ENCODE measurements at regions not wholly inside any gene's neighbourhood (a gene's known extent, or its start where the extent isn't known, plus 50 kb on each side); places are given as distances from the start of the nearest gene placed in this dataset.

- no peak for DNase-seq (ENCODE audit: low read depth, low spot score)
Observed at GRCh38 chr4:181470306-181470705, 772.9 kb upstream of the TENM3 start.

- no peak for DNase-seq (ENCODE audit: low read depth, low spot score)
Observed at GRCh38 chr4:181475359-181475758, 767.8 kb upstream of the TENM3 start.

GRCh38 chr4:181475781-181476507, 767.3 kb upstream of the TENM3 start:
- peak; percentile 12 for DNase-seq (ENCODE audit: low read depth, low spot score)

GRCh38 chr4:181476508-181476890, 766.7 kb upstream of the TENM3 start:
- no peak for DNase-seq (ENCODE audit: low read depth, low spot score)

GRCh38 chr4:181477591-181477990, 765.6 kb upstream of the TENM3 start:
- no peak for DNase-seq (ENCODE audit: low read depth, low spot score)

- no peak for DNase-seq (ENCODE audit: low read depth, low spot score)
Observed at GRCh38 chr4:181478656-181479055, 764.5 kb upstream of the TENM3 start.

GRCh38 chr4:181479141-181479540, 764.1 kb upstream of the TENM3 start:
- DNase-seq (ENCODE audit: low read depth, low spot score) = no peak

- DNase-seq (ENCODE audit: low read depth, low spot score) = no peak
Observed at GRCh38 chr4:181484396-181484795, 758.8 kb upstream of the TENM3 start.

GRCh38 chr4:181488926-181489325, 754.3 kb upstream of the TENM3 start:
- DNase-seq (ENCODE audit: low read depth, low spot score) = no peak

GRCh38 chr4:181498148-181498547, 745.1 kb upstream of the TENM3 start:
- DNase-seq (ENCODE audit: low read depth, low spot score) = no peak

GRCh38 chr4:181502611-181503010, 740.6 kb upstream of the TENM3 start:
- DNase-seq (ENCODE audit: low read depth, low spot score) = no peak

- no peak for DNase-seq (ENCODE audit: low read depth, low spot score)
Observed at GRCh38 chr4:181503687-181504390, 739.4 kb upstream of the TENM3 start.

GRCh38 chr4:181504924-181505323, 738.3 kb upstream of the TENM3 start:
- no peak for DNase-seq (ENCODE audit: low read depth, low spot score)

GRCh38 chr4:181507180-181507835, 735.9 kb upstream of the TENM3 start:
- no peak for DNase-seq (ENCODE audit: low read depth, low spot score)

- DNase-seq (ENCODE audit: low read depth, low spot score) = no peak
Observed at GRCh38 chr4:181507938-181508337, 735.3 kb upstream of the TENM3 start.

GRCh38 chr4:181508601-181509000, 734.6 kb upstream of the TENM3 start:
- no peak for DNase-seq (ENCODE audit: low read depth, low spot score)

- DNase-seq (ENCODE audit: low read depth, low spot score) = no peak
Observed at GRCh38 chr4:181509073-181509472, 734.1 kb upstream of the TENM3 start.

GRCh38 chr4:181517491-181517890, 725.7 kb upstream of the TENM3 start:
- DNase-seq (ENCODE audit: low read depth, low spot score) = no peak

- DNase-seq (ENCODE audit: low read depth, low spot score) = no peak
Observed at GRCh38 chr4:181520790-181521189, 722.4 kb upstream of the TENM3 start.

GRCh38 chr4:181523973-181524372, 719.2 kb upstream of the TENM3 start:
- no peak for DNase-seq (ENCODE audit: low read depth, low spot score)

GRCh38 chr4:181524499-181524898, 718.7 kb upstream of the TENM3 start:
- no peak for DNase-seq (ENCODE audit: low read depth, low spot score)

GRCh38 chr4:181525634-181526033, 717.6 kb upstream of the TENM3 start:
- no peak for DNase-seq (ENCODE audit: low read depth, low spot score)

Data from smooth muscle cell of the brain vasculature (primary cell).